ELF-1 (cell line): ENCODE measurements at regions not wholly inside any gene's neighbourhood (a gene's known extent, or its start where the extent isn't known, plus 50 kb on each side); places are given as distances from the start of the nearest gene placed in this dataset.
"Not testable (repeated sequence)": the region's sequence is repeated elsewhere in the genome, so short reads cannot be mapped to it uniquely, and the experiment has no call there.

Source experiments
- DNase-seq: peaks from one replicate; pipeline ENCODE4 v3.0.0-alpha.2; 2016; ENCODE audit warnings: low read depth, low spot score

DNA sequence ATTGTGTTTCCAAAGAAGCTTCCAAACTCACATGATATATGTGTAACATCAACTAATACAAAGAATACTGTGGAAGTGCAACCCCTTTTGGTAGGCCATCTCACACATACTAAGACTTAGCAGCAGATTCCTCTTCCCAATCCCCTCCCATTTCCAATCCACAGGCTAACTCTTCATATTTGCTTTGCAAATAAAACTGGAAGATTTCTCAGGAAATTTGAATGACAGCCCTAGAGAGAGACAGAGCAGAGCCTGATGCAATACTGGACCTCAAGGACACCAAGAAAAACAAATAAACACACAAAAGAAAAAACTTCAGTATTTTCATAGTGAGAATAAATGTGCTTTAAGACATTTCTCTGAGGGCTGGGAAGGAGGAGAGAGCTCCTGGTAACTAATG is 190.2 kb upstream of the BRINP3 start:
- no peak for DNase-seq

DNA sequence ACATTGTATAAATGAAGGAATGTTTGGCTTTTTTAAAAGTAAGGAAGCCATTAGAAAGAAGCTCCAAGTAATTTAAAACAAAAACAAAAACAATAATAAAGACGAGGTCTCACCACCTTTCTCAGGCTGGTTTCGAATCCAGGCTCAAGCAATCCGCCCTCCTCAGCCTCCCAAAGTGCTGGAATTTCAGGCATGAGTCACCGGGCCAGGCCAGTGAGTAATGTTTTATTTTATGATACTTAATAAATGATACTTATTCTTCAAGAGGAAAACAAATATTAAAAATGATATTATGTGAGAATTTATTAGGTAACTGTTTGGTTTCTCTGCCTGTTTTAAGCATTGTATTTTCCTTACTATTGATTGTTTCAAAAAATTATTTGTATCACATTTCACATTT is 201.4 kb upstream of the BRINP3 start:
- DNase-seq: no peak

DNA sequence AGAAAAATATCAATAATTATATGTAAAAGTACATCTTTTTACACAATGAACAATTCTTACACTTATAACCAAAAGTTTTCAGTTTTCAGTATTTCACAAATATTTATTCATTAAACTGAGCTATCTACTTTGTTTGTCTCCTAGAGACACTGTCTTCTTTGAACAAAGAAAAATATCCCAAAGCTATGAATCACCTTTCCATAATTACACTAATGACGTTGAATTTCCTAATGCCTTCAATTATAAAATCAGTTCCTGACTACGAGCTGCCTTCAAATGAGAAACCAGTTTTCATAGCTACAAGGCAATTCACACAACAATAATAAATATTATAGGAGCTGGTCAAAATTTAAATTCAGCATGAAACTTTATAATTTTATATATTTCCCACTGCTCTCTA is 201.8 kb upstream of the BRINP3 start:
- no peak for DNase-seq

DNA sequence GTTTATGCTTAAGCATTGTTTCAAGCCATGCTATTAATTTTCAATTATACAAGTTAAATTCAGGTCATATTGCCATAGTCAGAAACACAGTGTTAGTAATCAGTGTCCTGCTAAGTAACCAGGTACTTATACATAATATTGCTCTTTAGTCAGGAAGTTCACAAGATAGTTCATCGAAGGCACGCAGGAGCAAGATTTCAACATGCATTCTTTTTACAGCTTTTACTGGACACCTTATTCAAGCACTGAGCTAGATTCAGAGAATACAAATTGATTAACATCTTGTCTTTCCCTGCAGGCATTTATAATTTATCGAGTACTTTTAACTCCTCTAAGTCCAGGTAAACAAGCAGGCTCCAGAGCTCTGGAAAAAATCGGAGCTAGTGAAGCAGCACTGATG is 202.3 kb upstream of the BRINP3 start:
- DNase-seq: no peak

DNA sequence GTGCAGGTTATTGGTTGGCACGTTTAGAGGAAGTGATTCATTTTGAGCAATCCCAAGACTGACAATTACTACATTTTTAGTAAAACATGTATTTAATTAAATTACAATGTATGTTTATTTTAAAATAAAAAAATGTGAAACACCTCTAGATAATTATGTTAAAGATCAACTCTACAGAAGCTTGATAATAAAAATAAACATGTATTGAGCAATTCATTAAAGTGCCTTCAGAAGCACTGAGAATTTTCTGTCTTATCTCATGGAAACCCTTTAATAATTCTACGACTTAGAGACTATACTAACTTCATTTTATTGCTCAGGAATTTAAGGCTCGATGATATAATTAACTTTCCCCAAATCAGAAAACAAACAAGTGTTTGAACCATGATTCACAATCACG is 208.0 kb upstream of the BRINP3 start:
- no peak for DNase-seq

DNA sequence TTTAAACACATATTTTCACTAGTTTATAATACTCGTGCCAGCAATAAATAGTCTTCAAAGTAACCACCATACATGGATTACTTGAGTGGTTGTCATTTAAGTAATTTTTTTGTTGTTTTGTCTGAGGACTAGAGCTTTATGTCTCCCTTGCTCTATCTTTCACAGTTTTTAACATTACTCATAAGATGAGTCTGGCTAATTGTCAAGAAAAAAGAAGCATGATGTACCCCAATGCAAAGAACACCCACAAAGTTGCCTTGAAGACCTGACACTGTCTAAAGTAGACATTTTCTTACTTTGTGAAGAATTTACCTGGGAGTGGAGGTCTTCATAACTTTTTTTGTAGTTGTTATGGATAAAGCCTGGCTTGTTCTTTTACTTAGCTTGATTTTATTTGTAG is 210.4 kb upstream of the BRINP3 start:
- no peak for DNase-seq

DNA sequence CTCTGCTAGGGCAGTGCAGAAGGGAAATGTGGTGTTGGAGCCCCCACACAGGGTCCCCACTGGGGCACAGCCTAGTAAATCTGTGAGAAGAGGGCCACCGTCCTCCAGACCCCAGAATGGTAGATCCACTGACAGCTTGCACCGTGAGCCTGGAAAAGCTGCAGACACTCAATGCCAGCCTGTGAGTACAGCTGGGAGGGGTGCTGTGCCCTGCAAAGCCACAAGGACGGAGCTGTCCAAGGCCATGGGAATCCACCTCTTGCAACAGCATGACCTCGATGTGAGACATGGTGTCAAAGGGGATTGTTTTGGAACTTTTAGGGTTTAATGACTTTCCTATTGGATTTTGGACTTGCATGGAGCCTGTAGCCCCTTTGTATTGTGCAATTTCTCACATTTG is 220.8 kb upstream of the BRINP3 start:
- not testable (repeated sequence) for DNase-seq

DNA sequence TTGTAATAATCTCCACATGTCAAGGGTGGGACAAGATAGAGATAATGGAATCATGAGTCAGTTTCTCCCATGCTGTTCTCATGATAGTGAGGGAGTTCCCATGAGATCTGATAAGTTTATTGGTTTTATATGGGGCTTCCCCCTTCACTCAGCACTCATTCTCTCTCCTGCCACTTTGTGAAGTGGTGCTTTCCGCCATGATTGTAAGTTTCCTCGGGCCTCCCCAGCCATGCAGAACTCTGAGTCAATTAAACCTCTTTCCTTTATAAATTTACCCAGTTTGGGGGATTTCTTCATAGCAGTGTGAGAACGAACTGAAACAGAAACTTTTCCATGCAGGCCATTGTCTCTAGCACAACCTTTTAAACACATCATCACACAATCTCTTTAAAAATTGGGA is 221.5 kb upstream of the BRINP3 start:
- DNase-seq: no peak

DNA sequence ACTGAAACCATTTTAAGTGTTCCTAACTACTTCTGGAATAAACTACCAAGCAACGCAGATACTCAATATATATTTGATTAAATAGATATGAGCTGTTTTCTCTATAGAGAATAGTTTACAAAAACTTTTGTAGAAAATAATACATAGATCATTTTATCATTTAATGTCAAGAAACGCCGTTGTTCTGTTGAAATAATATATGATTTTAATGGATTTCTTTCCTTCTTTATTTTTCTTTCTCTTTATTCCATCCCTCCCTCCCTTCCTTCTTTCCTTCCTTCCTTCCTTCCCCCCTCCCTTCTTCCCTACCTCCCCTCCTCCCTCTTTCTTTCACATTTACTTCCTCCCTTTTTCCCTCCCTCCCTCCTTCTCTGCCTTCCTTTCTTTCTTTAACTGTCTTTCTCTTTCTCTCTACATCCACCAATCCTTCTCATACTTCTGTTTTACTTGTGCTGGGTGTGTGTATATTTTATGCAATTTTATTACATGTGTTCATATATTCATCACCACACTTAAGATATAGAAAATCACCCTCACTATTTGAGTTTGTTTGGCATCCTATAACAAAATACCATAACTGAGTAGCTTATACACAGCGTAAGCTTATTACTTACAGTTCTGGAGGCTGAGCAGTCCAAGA is 230.9 kb upstream of the BRINP3 start:
- DNase-seq: no peak

DNA sequence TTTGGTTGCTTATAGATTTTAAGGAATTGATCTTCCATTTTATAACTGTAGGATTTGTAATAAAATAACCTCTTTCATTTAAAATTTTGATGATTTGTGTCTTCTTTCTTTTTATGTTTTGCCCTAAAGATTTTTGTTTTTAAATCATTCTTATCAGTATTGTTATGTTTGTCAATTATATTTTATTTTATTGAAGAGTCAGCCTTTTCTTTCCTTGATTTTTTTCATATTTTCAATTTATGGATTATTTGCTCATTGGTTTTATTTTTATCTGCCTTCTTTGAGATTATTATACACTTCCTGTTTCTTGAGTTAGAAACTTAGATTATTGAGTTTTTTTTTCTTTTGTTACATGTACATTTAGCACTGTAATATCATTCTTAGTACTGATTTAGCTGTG is 233.4 kb upstream of the BRINP3 start:
- no peak for DNase-seq

DNA sequence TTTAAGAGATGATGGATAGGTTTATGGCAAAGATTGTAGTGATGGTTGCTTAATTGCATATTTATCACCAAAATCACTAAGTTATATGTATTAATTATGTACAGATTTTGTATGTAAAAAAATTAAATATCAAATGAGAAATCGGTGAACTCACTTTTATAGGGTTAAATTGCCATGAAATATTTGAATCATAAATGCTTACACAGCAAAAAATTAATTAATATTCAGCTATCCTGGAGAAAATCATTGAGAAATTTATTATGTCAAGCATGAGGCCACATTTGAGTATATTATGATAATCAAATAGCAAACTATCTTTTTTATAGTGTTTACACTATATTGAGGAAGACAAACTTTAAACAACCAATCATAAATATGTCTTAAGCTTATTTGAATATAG is 239.4 kb upstream of the BRINP3 start:
- DNase-seq: no peak

DNA sequence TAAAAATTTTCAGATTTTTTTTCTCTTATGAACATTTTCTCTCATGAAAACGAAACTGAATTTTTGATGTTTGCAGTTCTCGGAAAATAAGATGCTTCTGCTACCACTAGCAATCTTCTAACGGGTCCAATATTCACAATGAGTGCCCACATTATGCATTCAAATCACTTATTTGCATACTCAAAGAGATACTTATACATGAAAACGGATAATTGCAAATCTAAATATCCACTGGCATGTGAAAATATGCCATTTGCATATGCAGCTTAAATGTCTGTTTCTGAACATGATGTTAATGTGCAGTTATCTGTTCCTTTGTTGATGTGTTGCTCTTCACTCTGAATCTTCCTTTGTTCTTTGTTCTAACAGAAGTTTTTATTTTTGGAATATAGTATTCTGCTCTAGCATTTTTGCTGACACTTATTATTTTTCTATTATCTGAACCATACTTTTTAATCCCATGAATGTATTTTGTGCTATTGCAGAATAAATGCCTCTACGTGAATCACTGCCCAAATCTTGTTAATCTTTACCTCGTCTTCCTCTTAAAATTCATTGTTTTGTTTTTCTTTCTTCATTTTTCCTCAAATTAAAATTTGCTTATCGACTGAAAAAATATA is 259.4 kb upstream of the BRINP3 start:
- DNase-seq: no peak

DNA sequence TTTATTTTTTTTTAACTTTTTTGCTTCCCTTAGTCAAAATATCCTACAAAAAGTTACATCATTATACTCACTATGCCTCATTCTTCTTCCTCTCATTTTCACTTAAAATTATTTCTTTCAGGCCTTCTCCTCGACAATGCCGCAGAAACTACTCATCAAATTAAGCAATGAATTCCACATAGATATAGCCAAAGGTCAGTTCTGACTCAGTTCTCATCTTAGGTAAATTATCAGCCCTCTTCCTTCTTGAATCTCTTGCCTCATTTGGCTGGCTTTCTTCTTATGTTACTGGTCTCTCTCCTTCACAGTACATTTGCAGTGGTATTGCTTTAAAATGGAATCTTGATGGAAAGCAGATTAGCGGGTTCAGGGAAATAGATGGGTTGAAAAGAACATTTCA is 260.7 kb upstream of the BRINP3 start:
- DNase-seq: no peak

DNA sequence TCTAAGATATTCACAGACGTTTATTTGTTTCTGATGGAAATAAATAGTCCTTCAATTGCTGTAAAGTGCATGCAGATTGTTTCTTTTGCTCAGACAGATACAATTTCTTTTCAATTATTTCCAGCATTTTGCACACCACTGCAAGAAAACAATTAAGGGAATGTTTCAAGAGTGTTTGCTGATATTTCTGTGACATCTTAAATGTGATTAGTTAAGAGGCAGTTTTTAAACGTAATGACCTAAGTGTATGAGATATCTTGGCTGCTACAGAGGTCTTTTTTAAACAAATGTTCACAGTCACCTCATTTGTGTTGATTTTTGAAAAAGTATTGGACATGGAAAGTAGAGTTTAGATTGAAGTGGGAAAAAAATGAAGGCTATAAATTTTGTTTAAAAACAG is 262.3 kb upstream of the BRINP3 start:
- no peak for DNase-seq

DNA sequence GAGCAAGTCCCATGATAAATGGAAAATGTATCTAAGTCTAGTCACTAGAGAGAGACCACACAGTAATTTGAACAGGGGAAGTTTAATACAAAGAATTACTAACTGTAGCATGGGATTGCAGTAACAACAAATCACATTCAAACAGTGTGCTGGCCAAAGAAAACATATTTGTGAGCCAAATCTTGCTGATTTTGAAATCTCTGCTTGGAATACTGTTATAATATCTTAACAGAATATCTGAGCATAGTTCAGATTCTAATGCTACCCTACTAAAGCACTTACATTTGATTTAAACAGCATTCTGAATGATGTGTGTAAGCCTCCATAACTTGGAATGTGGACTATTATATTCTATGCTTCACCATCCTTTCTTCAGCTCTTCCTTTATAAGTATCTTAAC is 270.0 kb upstream of the BRINP3 start:
- no peak for DNase-seq

DNA sequence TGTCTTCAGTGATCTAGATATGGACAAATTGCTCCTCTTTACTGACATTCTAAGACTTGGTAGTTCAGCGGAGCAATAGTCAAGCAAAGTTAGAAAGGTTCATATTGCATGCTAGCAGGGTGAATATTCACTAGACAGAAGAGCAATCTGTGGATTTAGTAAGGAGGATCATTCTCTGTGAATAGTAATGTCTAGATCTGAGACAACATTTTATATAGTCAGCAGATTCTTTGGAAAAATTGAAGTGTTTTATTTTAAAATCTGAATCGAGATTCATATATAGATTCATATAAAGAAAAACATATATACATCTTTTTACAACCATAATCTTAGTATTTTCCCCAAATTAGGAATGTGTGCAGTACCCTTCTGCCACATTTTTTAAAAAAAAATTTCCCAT is 274.5 kb upstream of the BRINP3 start:
- DNase-seq: no peak

DNA sequence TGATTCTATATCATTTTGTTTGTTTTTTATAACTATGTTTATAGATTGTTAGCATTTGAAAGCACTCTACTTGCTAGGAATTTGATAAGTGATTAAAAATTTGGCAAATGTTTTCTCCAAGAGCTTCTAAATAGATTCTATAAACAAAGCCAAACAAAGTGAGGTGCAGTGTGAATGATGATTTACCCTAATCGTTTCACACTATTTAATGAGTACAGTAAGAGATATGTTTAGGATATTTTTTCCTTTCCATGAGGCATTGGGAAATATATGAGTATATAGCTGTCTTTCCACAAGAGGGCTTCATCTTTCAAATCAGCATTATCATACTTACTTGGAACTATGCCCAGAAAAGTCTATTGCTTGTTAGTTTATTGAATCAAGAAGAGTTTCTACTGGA is 277.0 kb upstream of the BRINP3 start:
- DNase-seq: no peak

DNA sequence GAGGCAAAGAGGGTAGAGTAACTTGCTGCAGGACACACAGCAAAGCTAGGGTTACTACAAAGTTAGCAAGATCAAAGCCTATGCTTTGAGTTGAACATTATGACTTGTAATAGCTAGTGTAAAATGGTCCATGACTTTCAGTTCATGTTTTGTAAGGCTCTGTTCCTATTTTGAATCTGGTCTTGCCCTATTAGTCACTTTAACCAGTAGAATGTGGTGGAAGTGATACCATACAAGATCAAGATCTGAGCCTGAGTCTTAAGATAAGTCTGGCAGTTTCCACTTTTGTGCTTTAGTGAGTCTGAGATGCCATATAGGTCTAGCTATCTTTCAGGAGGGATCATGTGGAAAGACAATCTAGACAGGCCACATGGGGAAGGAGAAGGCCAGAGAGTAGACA is 282.1 kb upstream of the BRINP3 start:
- DNase-seq: no peak

DNA sequence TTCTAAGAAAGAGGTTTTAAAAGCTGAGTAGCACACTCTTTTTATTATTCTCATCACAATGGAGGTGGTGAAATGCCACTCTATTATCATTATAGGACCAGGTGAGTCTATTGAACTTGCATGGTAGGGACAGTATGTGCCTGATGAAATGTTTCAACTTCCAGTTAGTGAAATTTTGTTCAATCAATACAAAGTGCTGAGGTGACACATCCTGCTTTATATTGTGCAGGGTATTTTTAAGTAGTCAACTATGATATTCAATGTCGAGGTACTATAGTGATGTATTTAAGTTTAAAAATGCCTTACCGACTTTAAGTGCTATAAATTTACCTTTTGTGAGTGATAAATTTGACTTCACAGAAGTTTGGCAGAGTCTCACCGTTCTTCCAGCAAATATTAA is 284.7 kb upstream of the BRINP3 start:
- no peak for DNase-seq

DNA sequence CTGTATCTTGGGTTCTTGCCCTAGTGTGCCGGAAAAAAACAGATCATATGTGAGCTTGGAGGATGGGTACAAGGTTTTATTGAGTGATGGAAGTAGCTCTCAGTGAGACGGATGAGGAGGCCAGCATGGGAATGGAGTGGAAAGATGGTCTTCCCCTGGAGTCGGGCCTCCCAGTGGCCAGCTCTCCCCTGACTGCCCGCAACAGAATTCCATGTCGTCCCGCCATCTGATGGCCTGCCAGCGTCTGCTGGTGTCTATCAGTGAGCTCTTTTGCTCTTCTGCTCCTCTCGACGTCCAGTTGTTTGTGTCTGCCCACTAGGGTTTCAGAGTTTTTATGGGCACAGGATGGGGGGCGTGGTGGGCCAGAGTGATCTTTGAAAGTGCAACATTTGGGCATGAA is 315.2 kb upstream of the BRINP3 start:
- no peak for DNase-seq

DNA sequence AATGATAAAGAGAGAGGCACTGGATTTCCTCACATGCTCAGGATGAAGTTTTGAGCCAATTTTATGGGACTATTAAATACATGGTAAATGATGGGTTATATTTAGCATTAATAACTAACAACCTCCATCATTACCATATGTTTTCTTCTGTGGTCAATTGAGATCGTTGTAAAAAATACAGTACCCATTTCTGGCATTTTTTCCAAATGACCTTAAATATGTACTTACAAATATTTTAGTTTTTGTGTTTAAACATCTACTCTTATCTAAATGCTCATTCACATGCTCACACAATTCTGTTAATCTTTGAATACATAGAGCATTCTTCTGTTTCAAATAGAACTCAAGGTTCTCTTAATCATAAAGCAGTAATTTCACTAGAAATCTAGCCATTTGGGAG is 330.0 kb upstream of the BRINP3 start:
- no peak for DNase-seq

DNA sequence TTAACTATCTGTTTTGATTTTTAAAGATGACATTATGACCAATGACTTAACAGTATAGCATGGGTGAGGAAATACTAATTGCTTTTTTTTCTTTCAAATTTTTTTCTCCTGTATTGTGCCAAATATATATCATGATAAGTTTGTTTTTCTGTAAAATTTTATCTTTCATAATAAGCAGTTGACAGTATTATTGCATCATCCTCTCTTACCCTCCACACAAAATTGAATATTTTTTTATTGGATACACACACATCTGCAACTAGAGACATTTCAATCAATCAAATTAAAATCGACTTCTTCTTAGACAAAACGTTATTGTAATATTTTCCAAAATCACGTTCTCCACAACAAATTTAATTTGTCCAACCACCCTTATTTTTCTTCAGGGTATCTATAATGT is 330.4 kb upstream of the BRINP3 start:
- no peak for DNase-seq

DNA sequence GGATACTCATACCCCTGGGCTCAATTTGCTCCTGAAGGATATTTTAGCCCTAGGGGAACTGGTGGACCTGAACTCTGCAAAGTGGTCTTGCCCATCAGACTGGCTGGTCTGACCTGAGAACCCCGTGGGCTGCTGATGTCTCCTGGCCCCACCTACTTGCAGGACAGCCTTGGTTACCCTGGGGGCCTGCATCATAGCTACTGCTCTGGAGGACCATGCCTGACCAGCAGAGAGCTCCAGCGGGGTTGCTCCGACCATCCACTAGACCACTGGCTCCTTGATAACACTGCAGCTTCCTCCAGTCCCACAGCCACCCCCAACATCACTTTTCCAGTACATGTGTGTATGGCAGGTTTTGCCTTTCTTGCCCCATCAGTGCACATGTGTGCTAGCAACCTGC is 331.6 kb upstream of the BRINP3 start:
- DNase-seq: no peak

DNA sequence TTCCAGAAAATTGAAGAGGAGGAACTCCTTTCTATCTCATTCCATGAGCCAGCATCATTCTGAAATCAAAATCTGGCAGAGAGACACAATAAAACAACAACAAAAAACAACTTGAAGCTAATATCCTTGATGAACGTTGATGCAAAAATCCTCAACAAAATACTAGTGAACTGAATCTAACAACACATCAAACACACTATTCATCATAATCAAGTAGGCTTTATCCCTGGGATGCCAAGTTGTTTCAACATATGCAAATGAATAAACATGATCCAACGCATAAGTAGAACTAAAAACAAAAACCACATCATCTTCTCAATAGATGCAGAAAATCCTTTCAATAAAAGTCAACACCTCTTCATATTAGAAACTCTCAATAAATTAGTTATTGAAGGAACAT is 335.3 kb upstream of the BRINP3 start:
- no peak for DNase-seq
